KMS-11 (cell line): ENCODE measurements at regions not wholly inside any gene's neighbourhood (a gene's known extent, or its start where the extent isn't known, plus 50 kb on each side); places are given as distances from the start of the nearest gene placed in this dataset.

Source experiments
- H2AFZ ChIP-seq: fragments of 200-600 bp; sonication (generic); 2 replicates; pipeline ENCODE4 v1.6.1; 2016; ENCODE audit warnings: antibody characterized with exemption, mixed run types, low read depth
- H3K27ac ChIP-seq: fragments of 200-600 bp; sonication (generic); 2 replicates; pipeline ENCODE4 v1.6.1; 2016; ENCODE audit warnings: mild to moderate bottlenecking, mixed run types
- H3K27me3 ChIP-seq: fragments of 200-600 bp; sonication (generic); 2 replicates; pipeline ENCODE4 v1.6.1; 2017; ENCODE audit warnings: mild to moderate bottlenecking, low read depth, mixed run types, moderate library complexity; ENCODE audit not compliant: insufficient read depth
- H3K36me3 ChIP-seq: fragments of 200-600 bp; sonication (generic); 2 replicates; pipeline ENCODE4 v1.6.1; 2017; ENCODE audit warnings: mild to moderate bottlenecking, mixed run types; ENCODE audit not compliant: insufficient read depth
- H3K4me1 ChIP-seq: fragments of 200-600 bp; sonication (generic); 2 replicates; pipeline ENCODE4 v1.6.1; 2016; ENCODE audit warnings: mild to moderate bottlenecking, low read depth, mixed run types; ENCODE audit not compliant: poor library complexity, severe bottlenecking
- H3K4me2 ChIP-seq: fragments of 200-600 bp; sonication (generic); 2 replicates; pipeline ENCODE4 v1.7.0; 2016; ENCODE audit warnings: mild to moderate bottlenecking, mixed run types
- H3K4me3 ChIP-seq: fragments of 200-600 bp; sonication (generic); IDR thresholded peaks from 2 replicates; pipeline ENCODE4 v1.6.1; 2017; ENCODE audit warnings: low read depth, low read length, mixed read lengths; ENCODE audit not compliant: insufficient read depth
- H3K79me2 ChIP-seq: fragments of 200-600 bp; sonication (generic); 2 replicates; pipeline ENCODE4 v1.6.1; 2016; ENCODE audit warnings: low read depth, mixed run types; ENCODE audit not compliant: insufficient read depth
- H3K9ac ChIP-seq: fragments of 200-600 bp; sonication (generic); 2 replicates; pipeline ENCODE4 v1.6.1; 2016; ENCODE audit warnings: mild to moderate bottlenecking, mixed run types
- H4K20me1 ChIP-seq: fragments of 200-600 bp; sonication (generic); 2 replicates; pipeline ENCODE4 v1.6.1; 2016; ENCODE audit warnings: mild to moderate bottlenecking, mixed run types; ENCODE audit not compliant: insufficient read depth
- TF ChIP-seq, protein P1 (sequence below): fragments of 200-600 bp; sonication (generic); conservative IDR thresholded peaks from 2 replicates; pipeline ENCODE4 v1.6.1; 2017; ENCODE audit warnings: low read depth, mild to moderate bottlenecking, antibody characterized with exemption, low read length, moderate library complexity, mixed read lengths

- no peaks in the 10 kb centered on the region for H3K4me1 ChIP-seq
- no peak overlapping the region for H3K4me3 ChIP-seq
- no peak overlapping the region for H2AFZ ChIP-seq
- H3K9ac ChIP-seq, result no peak overlapping the region
- H4K20me1 ChIP-seq, result no peaks in the 10 kb centered on the region
- H3K4me2 ChIP-seq, result no peak overlapping the region
- peaks cover 2% of the 10 kb centered on the region; the same call in 1 of the 2 replicates for H3K27me3 ChIP-seq
- TF ChIP-seq, protein P1, sequence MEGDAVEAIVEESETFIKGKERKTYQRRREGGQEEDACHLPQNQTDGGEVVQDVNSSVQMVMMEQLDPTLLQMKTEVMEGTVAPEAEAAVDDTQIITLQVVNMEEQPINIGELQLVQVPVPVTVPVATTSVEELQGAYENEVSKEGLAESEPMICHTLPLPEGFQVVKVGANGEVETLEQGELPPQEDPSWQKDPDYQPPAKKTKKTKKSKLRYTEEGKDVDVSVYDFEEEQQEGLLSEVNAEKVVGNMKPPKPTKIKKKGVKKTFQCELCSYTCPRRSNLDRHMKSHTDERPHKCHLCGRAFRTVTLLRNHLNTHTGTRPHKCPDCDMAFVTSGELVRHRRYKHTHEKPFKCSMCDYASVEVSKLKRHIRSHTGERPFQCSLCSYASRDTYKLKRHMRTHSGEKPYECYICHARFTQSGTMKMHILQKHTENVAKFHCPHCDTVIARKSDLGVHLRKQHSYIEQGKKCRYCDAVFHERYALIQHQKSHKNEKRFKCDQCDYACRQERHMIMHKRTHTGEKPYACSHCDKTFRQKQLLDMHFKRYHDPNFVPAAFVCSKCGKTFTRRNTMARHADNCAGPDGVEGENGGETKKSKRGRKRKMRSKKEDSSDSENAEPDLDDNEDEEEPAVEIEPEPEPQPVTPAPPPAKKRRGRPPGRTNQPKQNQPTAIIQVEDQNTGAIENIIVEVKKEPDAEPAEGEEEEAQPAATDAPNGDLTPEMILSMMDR, result no peak
- no peaks in the 10 kb centered on the region for H3K36me3 ChIP-seq
- no peaks in the 10 kb centered on the region for H3K79me2 ChIP-seq
- no peak overlapping the region for H3K27ac ChIP-seq
Measured at GRCh38 chr16:86799367-86799766, 221.0 kb downstream of the FOXL1 start.

DNA sequence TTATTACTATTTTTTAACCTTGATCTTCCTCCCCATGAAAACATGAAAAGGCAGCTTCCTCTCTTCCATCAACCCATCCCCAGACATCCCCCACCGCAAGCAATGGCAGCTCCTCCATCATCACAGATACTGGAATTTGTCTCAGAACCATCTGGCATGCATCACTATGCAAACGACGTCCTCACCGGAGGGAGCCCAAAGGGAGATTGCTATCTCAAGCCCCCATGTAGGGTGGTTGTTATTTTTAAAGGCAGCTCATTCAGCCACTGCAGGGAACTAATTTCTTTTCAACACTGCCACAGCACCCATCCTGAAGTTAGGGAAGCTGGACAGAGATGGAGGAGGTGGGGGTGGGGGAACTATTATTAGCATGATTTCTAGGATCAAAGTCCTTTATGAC is 222.5 kb downstream of the FOXL1 start:
- Histone ChIP-seq H3K4me3 (no peak overlapping the region), H3K27me3 (peaks cover 2% of the 10 kb centered on the region; the same call in 1 of the 2 replicates), H4K20me1 (no peaks in the 10 kb centered on the region), H3K36me3 (no peaks in the 10 kb centered on the region), H3K4me2 (no peak overlapping the region), H3K9ac (no peak overlapping the region), H3K4me1 (no peaks in the 10 kb centered on the region), H3K27ac (no peak overlapping the region), H3K79me2 (no peaks in the 10 kb centered on the region), H2AFZ (no peak overlapping the region)
- TF ChIP-seq, protein P1, result no peak

- no peaks in the 10 kb centered on the region for H3K36me3 ChIP-seq
Measured at GRCh38 chr16:86802013-86802412, 223.7 kb downstream of the FOXL1 start.

GRCh38 chr16:86805188-86805587 is 226.8 kb downstream of the FOXL1 start:
- peaks cover 2% of the 10 kb centered on the region; the same call in 1 of the 2 replicates for H3K27me3 ChIP-seq
- no peak overlapping the region for H3K9ac ChIP-seq

More at GRCh38 chr16:86802013-86802412, 223.7 kb downstream of the FOXL1 start:
- Histone ChIP-seq H3K27ac (no peak overlapping the region), H3K27me3 (peaks cover 2% of the 10 kb centered on the region; the same call in 1 of the 2 replicates), H3K4me1 (no peaks in the 10 kb centered on the region), H3K79me2 (no peaks in the 10 kb centered on the region), H4K20me1 (no peaks in the 10 kb centered on the region), H2AFZ (no peak overlapping the region), H3K9ac (no peak overlapping the region), H3K4me2 (no peak overlapping the region), H3K4me3 (no peak overlapping the region)
- TF ChIP-seq, protein P1, result no peak

More at GRCh38 chr16:86805188-86805587, 226.8 kb downstream of the FOXL1 start:
- H2AFZ ChIP-seq, result no peak overlapping the region
- no peaks in the 10 kb centered on the region for H3K4me1 ChIP-seq
- no peaks in the 10 kb centered on the region for H3K36me3 ChIP-seq
- no peaks in the 10 kb centered on the region for H4K20me1 ChIP-seq
- no peak overlapping the region for H3K27ac ChIP-seq
- TF ChIP-seq, protein P1, result no peak
- no peak overlapping the region for H3K4me3 ChIP-seq
- H3K4me2 ChIP-seq, result no peak overlapping the region
- no peaks in the 10 kb centered on the region for H3K79me2 ChIP-seq
